ENCODE measurements at regions not wholly inside any gene's neighbourhood (a gene's known extent, or its start where the extent isn't known, plus 50 kb on each side); places are given as distances from the start of the nearest gene placed in this dataset.
"Not testable (repeated sequence)": the region's sequence is repeated elsewhere in the genome, so short reads cannot be mapped to it uniquely, and the experiment has no call there.

DNA sequence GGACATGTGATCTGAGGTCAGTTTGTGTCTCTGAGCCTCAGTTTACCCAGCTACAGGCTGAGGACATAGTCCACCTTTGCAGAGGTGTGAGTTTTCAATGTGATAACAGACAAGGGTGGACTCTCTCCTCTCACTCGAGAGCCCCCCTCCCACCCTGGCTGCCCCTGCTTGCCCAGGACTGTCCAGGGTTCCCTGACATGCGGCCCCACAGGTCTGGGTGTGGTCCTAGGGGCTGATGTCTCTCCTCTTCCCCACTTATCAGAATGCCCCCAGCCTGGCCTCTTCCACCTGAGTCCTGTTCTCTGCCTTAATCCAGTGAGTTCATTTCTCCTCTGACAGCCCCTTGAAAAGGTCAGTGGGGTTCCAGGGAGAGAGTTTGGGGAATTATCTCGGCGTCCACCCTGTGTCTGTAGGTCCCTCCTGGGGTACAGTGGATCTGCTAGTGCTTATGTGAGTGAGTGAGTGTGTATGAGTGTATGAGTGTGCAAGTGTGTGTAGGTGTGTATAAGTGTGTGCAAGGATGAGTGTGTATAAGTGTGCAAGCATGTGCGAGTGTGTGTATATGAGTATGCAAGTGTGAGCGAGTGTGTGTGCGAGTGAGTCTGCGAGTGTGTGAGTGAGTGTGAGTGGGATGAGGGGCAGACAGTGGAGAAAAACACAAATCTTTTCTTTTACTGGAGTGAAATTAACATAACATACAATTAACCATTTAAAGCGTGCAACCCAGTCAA, 175.0 kb downstream of the IRF8 start:
- H3K9ac ChIP-seq = no peak overlapping the region
- no peaks in the 10 kb centered on the region for H3K36me3 ChIP-seq
- no peak overlapping the region for H3K27ac ChIP-seq
- peaks cover 0 to 6% (median 0%) of the 10 kb centered on the region in 11 experiments; a peak in 2 of 22 replicates for H3K27me3 ChIP-seq
- TF ChIP-seq Cebpa-rat (IDR thresholded peaks at IDR 0.05) = no peak
- H3K4me3 ChIP-seq = no peak overlapping the region
- H3K4me2 ChIP-seq = no peak overlapping the region
- no peaks in the 10 kb centered on the region for H3K9me3 ChIP-seq (replicated peaks in 1 of 11)
- no peaks in the 10 kb centered on the region; a peak in 1 of 20 replicates for H3K4me1 ChIP-seq
- peaks cover 0 to 8% (median 0%) of the 10 kb centered on the region in 11 experiments; a peak in 1 of 22 replicates for H4K20me1 ChIP-seq

DNA sequence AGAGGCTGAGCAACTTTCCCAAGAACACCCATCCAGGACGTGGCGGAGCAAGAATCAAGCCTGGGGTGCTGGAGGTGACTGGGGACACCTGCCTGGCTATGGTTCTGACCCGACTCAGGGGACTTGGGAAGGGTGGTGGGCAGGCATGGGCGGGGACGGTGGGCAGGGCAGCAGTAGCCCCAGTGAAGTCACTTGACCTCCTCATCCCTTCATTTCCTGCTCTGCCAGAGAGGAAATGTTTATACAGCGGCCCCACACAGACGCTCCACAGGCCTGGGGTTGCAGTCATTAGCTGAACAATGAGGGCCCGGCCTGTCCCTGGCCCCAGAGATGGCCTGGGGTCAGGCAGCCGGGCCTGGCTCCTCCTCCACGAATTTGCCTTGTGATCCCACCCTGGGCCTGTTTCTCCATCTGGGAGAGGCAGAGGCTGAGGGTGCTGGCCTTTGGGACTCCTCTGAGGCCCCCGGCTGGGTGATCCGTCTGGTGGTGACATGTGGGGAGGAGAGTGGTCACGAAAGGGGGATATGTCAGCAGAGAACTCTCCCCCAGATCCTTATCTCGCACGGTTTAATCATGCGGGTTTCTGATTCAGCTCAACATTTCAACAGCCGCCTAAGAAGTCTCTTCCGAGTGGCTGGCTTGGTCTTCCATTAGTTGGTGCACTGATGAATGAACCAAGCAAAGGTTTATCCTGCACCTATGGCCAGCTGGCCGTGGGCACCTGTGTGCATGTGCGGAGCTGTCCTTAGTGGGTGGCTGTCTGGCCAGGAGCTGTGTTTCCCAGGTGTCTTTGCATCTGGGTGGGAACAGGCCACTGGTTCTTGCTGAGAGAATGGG, 175.9 kb downstream of the IRF8 start:
- H3K9me3 ChIP-seq (replicated peaks in 1 of 11) = no peaks in the 10 kb centered on the region
- no peak overlapping the region for H3K9ac ChIP-seq
- peaks cover 0 to under 1% (median 0%) of the 10 kb centered on the region in 11 experiments; a peak in 2 of 22 replicates for H3K27me3 ChIP-seq
- H3K27ac ChIP-seq = no peak overlapping the region
- H3K4me1 ChIP-seq = no peaks in the 10 kb centered on the region; a peak in 1 of 20 replicates
- no peak overlapping the region for H3K4me2 ChIP-seq
- H3K36me3 ChIP-seq = no peaks in the 10 kb centered on the region
- TF ChIP-seq Cebpa-rat (IDR thresholded peaks at IDR 0.05) = no peak
- H3K4me3 ChIP-seq = no peak overlapping the region
- H4K20me1 ChIP-seq = peaks cover 0 to 8% (median 0%) of the 10 kb centered on the region in 11 experiments; a peak in 1 of 22 replicates

DNA sequence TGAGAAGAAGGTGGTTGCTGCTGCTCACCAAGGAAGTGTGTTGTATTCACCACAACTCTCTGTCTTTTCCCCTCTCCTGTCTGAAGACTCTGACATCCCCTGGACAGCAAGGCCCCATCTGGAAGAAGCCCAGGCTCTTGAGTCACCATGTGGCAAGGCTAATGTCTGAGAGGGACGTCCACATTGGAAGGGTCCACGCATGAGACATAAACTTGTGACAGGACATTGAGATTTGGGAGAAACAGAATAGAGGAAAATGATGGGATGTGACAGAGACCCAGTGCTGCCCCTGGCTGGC, 176.5 kb downstream of the IRF8 start:
- H3K9me3 ChIP-seq (replicated peaks in 1 of 11) = no peaks in the 10 kb centered on the region
- H4K20me1 ChIP-seq = peaks cover 0 to 8% (median 0%) of the 10 kb centered on the region in 11 experiments; a peak in 1 of 22 replicates
- H3K27ac ChIP-seq = no peak overlapping the region
- H3K36me3 ChIP-seq = no peaks in the 10 kb centered on the region
- no peak overlapping the region for H3K4me2 ChIP-seq
- no peaks in the 10 kb centered on the region for H3K27me3 ChIP-seq
- no peak for TF ChIP-seq Cebpa-rat (IDR thresholded peaks at IDR 0.05)
- H3K4me3 ChIP-seq = no peak overlapping the region
- no peak overlapping the region for H3K9ac ChIP-seq
- H3K4me1 ChIP-seq = no peaks in the 10 kb centered on the region

DNA sequence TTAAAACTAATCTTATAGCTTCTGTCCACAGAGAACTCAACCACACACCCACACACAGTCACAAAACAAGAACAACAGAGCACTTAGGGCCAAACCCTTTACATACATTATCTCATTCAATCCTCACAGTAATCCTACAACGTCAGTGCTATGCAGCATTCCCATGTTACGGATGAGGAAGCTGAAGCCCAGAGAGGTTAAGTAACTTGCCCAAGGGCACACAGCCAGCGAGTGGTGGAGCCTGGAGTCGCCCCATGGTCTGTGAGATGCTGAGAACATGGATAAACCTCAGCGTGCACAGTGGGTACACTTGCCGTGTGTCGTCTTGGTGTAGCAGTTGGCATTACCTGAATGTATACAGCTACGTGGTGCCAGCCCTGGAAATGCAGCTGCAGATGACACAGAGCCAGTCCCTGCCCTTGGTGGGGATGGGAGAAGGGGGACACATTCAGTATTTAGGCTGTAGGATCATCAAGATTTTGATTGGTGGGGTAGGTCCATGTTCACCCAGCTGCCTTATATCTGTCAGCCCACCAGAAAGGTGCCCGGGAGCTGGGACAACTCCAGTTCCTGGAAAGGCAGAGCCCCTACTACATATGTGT, 177.0 kb downstream of the IRF8 start:
- no peak overlapping the region for H3K27ac ChIP-seq
- TF ChIP-seq Cebpa-rat (IDR thresholded peaks at IDR 0.05) = no peak
- H3K4me3 ChIP-seq = no peak overlapping the region
- H3K9me3 ChIP-seq (replicated peaks in 1 of 11) = no peaks in the 10 kb centered on the region
- peaks cover 0 to 7% (median 0%) of the 10 kb centered on the region in 11 experiments; a peak in 1 of 22 replicates for H4K20me1 ChIP-seq
- no peaks in the 10 kb centered on the region for H3K36me3 ChIP-seq
- no peak overlapping the region for H3K4me2 ChIP-seq
- H3K9ac ChIP-seq = no peak overlapping the region
- no peaks in the 10 kb centered on the region for H3K27me3 ChIP-seq
- no peaks in the 10 kb centered on the region for H3K4me1 ChIP-seq

DNA sequence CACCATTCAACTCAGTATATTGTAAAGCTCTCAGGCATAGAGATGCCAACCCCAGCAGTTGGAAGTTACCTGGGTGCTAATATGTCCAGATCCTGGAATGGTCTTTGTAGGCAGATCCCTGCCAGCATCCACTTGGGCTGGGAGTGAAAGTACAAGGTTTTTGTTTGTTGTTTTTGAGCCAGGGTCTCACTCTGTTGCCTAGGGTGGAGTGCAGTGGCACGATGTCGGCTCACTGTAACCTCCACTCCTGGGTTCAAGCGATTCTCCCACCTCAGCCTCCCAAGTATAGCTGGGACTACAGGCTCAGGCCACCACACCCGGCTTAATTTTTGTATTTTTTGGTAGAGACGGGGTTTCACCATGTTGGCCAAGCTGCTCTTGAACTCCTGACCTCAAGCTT, 177.6 kb downstream of the IRF8 start:
- Histone ChIP-seq H3K36me3 (no peaks in the 10 kb centered on the region), H3K9me3 (replicated peaks in 1 of 11) (no peaks in the 10 kb centered on the region), H3K27ac (no peak overlapping the region), H3K4me1 (no peaks in the 10 kb centered on the region), H4K20me1 (peaks cover 0 to 4% (median 0%) of the 10 kb centered on the region in 11 experiments; a peak in 1 of 22 replicates), H3K27me3 (no peaks in the 10 kb centered on the region), H3K4me3 (no peak overlapping the region), H3K9ac (no peak overlapping the region), H3K4me2 (no peak overlapping the region)
- no peak for TF ChIP-seq Cebpa-rat (IDR thresholded peaks at IDR 0.05)

DNA sequence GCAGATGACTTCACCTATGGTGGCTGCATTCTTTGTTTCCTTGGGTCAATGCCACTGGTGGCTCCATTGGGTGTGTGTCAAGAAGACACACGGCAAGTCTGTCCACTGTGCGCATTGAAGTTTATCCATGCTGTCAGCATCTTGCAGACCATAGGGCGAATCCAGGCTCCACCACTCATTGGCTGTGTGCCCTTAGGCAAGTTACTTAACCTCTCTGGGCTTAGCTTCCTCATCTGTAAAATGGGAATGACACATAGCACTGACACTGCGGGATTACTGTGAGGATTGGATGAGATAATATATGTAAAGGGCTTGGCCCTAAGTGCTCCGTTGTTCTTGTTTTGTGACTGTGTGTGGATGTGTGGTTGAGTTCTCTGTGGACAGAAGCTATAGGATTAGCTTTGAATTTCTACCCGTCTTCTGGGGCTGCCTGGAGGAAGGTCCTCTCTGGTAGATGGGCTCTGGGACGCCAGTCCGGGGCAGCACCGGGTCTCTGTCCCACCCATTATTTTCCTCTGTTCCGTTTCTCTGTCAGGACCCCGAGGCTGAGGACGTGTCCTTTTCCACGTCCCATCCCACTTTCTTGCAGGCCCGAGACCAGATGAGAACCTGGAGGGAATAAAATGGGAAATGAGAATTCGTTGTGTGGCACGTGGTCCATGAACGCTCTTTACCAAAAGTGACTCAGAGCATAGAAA, 178.4 kb downstream of the IRF8 start:
- H3K27me3 ChIP-seq = no peaks in the 10 kb centered on the region

DNA sequence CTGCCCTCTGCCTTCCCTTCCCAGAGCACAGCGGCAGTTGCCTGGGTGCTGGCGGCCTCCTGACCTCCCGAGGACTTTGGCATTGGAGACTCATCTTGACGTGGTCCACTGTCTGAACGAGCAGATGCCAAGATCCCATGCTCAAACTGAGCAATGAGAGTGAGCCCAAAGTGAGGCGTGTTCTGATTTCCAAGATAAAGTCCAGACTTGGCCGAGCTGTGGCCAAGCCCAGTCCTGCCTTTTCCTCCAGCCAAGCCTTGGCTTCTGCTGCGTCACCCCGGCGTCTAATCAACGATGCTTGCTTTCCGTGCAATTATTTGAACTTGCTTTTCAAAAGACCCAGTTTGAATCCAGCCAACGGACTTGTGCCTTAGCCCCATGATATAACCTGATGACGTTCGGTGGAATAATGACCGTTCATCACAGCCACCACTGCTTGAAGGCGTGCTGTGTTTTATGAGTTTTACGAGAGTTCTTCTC, 179.2 kb downstream of the IRF8 start:
- Histone ChIP-seq H4K20me1 (no peaks in the 10 kb centered on the region; a peak in 1 of 22 replicates), H3K4me2 (no peak overlapping the region), H3K9me3 (replicated peaks in 1 of 11) (no peaks in the 10 kb centered on the region), H3K4me1 (no peaks in the 10 kb centered on the region), H3K4me3 (no peak overlapping the region), H3K9ac (no peak overlapping the region), H3K27me3 (no peaks in the 10 kb centered on the region), H3K36me3 (no peaks in the 10 kb centered on the region), H3K27ac (no peak overlapping the region)
- no peak for TF ChIP-seq Cebpa-rat (IDR thresholded peaks at IDR 0.05)

More for the DNA sequence above, 178.4 kb downstream of the IRF8 start:
- H3K9me3 ChIP-seq (replicated peaks in 1 of 11) = no peaks in the 10 kb centered on the region
- TF ChIP-seq Cebpa-rat (IDR thresholded peaks at IDR 0.05) = no peak
- no peak overlapping the region for H3K9ac ChIP-seq
- no peaks in the 10 kb centered on the region; a peak in 1 of 22 replicates for H4K20me1 ChIP-seq
- H3K4me2 ChIP-seq = no peak overlapping the region
- no peaks in the 10 kb centered on the region for H3K36me3 ChIP-seq
- no peak overlapping the region for H3K27ac ChIP-seq
- H3K4me1 ChIP-seq = no peaks in the 10 kb centered on the region
- no peak overlapping the region for H3K4me3 ChIP-seq

DNA sequence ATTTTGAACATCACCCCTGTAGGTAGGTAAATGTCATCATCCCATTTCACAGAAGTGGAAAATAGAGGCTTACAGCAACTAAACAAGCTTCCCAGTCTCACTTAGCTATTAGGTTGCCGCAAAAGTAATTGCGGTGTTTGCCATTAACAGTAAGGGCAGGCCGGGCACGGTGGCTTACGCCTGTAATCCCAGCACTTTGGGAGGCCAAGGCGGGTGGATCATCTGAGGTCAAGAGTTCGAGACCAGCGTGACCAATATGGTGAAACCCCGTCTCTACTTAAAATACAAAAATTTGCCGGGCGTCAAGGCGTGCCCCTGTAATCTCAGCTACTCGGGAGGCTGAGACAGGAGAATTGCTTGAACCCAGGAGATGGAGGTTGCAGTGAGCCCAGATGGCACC, 179.7 kb downstream of the IRF8 start:
- not testable (repeated sequence) for H3K9me3 ChIP-seq (replicated peaks in 1 of 11); H3K27ac ChIP-seq; H3K4me1 ChIP-seq; H3K27me3 ChIP-seq; H3K4me3 ChIP-seq; H3K4me2 ChIP-seq; H4K20me1 ChIP-seq; H3K9ac ChIP-seq; H3K36me3 ChIP-seq

Data from BLaER1 treated with 17β-estradiol and CSF1 and Interleukin-3, amounts not matched to agents 10 nM and 100 nM (cell line).